GM12878 (cell line): ENCODE measurements at regions not wholly inside any gene's neighbourhood (a gene's known extent, or its start where the extent isn't known, plus 50 kb on each side); places are given as distances from the start of the nearest gene placed in this dataset.

ENCODE experiments used
- ATAC-seq: fragments of 200-7000 bp; cut with Tn5 transposase; 3 replicates; pipeline ENCODE4 v1.9.1; 2020; ENCODE audit warnings: mild to moderate bottlenecking, moderate library complexity
- BruUV-seq: library from RNA; stranded (reverse); fragments of 400-500 nt; replicated peaks from 2 replicates; lab custom pipeline; 2021; lab: Mats Ljungman, UMichigan
- CTCF ChIA-PET: fragments of 300-600 bp; sonication (Branson Sonifier 250); formaldehyde crosslinking; extraction: SDS; loops from one replicate; lab custom pipeline; 2021; ENCODE audit warnings: inconsistent platforms; lab: Yijun Ruan, JAX
- POLR2A ChIA-PET: fragments of 350-600 bp; formaldehyde crosslinking; extraction: SDS; loops from one replicate; lab custom pipeline; 2021; ENCODE audit warnings: inconsistent platforms; lab: Charles Lee
- RAD21 ChIA-PET: fragments of 300-600 bp; sonication (Branson Sonifier 250); formaldehyde crosslinking; loops from one replicate; lab custom pipeline; 2023; ENCODE audit warnings: antibody characterized with exemption; ENCODE audit not compliant: unreplicated experiment; lab: Charles Lee
- SMC1A ChIA-PET: fragments of 300-600 bp; sonication (Branson Sonifier 250); formaldehyde crosslinking; loops from one replicate; lab custom pipeline; 2023; ENCODE audit not compliant: unreplicated experiment, uncharacterized antibody; lab: Charles Lee
- DNase-seq: peaks from one replicate; pipeline ENCODE4 v3.0.0-alpha.2; 2011; ENCODE audit warnings: low read depth, low spot score
- FAIRE-seq: peaks from 3 replicates; lab custom pipeline; 2011; peaks lifted over from hg19 to GRCh38; lab: Jason Lieb, UNC
- H2AFZ ChIP-seq: 2 replicates; pipeline ENCODE4 v1.6.0; 2011; ENCODE audit warnings: low read depth, low read length, control low read depth; ENCODE audit not compliant: control insufficient read depth
- H3K27ac ChIP-seq: 2 replicates; pipeline ENCODE4 v1.5.1; 2011; ENCODE audit warnings: control low read depth; ENCODE audit not compliant: control insufficient read depth, insufficient read depth
- H3K27me3 ChIP-seq, 2 experiments: replicated peaks in 1 of 2; 2 replicates each; pipeline versions ENCODE4 v1.6.0 to v1.6.1; 2011; ENCODE audit warnings: low read length in 1 of 2; ENCODE audit not compliant: control insufficient read depth in 2 of 2, insufficient read depth in 2 of 2
- H3K36me3 ChIP-seq, 2 experiments: 2 replicates each; pipeline ENCODE4 v1.5.1; 2011; ENCODE audit warnings: low read length in 1 of 2; ENCODE audit not compliant: control insufficient read depth in 2 of 2, insufficient read depth in 2 of 2
- H3K4me1 ChIP-seq: 2 replicates; pipeline ENCODE4 v1.6.1; 2011; ENCODE audit warnings: mild to moderate bottlenecking, low read length, moderate library complexity, mixed read lengths; ENCODE audit not compliant: control insufficient read depth, insufficient read depth
- H3K4me2 ChIP-seq: 2 replicates; pipeline ENCODE4 v1.6.0; 2011; ENCODE audit warnings: control low read depth; ENCODE audit not compliant: control insufficient read depth, insufficient read depth
- H3K4me3 ChIP-seq: fragments of 200-600 bp; sonication (generic); 2 replicates; pipeline ENCODE4 v1.5.1; 2016
- H3K79me2 ChIP-seq: 2 replicates; pipeline ENCODE4 v1.6.0; 2011; ENCODE audit warnings: low read length; ENCODE audit not compliant: control insufficient read depth, insufficient read depth
- H3K9ac ChIP-seq: 2 replicates; pipeline ENCODE4 v1.8.0; 2011; ENCODE audit warnings: low read length, control low read depth, mixed read lengths; ENCODE audit not compliant: control insufficient read depth, insufficient read depth
- H3K9me3 ChIP-seq: replicated peaks from 3 replicates; pipeline ENCODE4 v1.5.1; 2011; ENCODE audit warnings: mild to moderate bottlenecking, low read length; ENCODE audit not compliant: control insufficient read depth, insufficient read depth
- H4K20me1 ChIP-seq: 2 replicates; pipeline ENCODE4 v1.6.0; 2011; ENCODE audit not compliant: control insufficient read depth, insufficient read depth
- BCL11A ChIP-seq: IDR thresholded peaks from 2 replicates; pipeline ENCODE4 v1.6.1; 2011; ENCODE audit warnings: low read depth, low read length
- BRCA1 ChIP-seq: IDR thresholded peaks from 2 replicates; pipeline ENCODE4 v1.6.1; 2011; ENCODE audit warnings: low read depth, low read length, improper control_type of control experiment
- CHD2 ChIP-seq: IDR thresholded peaks from 2 replicates; pipeline ENCODE4 v1.6.1; 2011; ENCODE audit warnings: low read depth, low read length, improper control_type of control experiment, borderline replicate concordance
- E2F8 ChIP-seq: fragments of 450-650 bp; IDR thresholded peaks from 2 replicates; pipeline ENCODE4 v1.6.1; 2018; ENCODE audit warnings: mild to moderate bottlenecking, low read depth, moderate library complexity; ENCODE audit not compliant: partially characterized antibody
- E4F1 ChIP-seq: fragments of 450-650 bp; IDR thresholded peaks from 2 replicates; pipeline ENCODE4 v1.6.1; 2018; ENCODE audit warnings: borderline replicate concordance, mild to moderate bottlenecking; ENCODE audit not compliant: partially characterized antibody
- HDAC6 ChIP-seq: fragments of 200-600 bp; sonication (generic); IDR thresholded peaks from one replicate; pipeline ENCODE4 v1.8.0; 2017; ENCODE audit warnings: antibody characterized with exemption; ENCODE audit not compliant: unreplicated experiment
- MEF2B ChIP-seq: fragments of 450-650 bp; IDR thresholded peaks from 2 replicates; pipeline ENCODE4 v1.6.1; 2018; ENCODE audit warnings: mild to moderate bottlenecking, moderate library complexity; ENCODE audit not compliant: partially characterized antibody, poor library complexity, severe bottlenecking
- MTA2 ChIP-seq: fragments of 450-650 bp; IDR thresholded peaks from 2 replicates; pipeline ENCODE4 v1.6.1; 2016; ENCODE audit warnings: low read depth, mild to moderate bottlenecking, moderate library complexity
- RAD51 ChIP-seq: fragments of 450-650 bp; IDR thresholded peaks from 2 replicates; pipeline ENCODE4 v1.6.1; 2016; ENCODE audit warnings: moderate library complexity, mild to moderate bottlenecking, inconsistent platforms
- RCOR1 ChIP-seq: conservative IDR thresholded peaks from 2 replicates; pipeline ENCODE4 v1.6.1; 2012; ENCODE audit warnings: low read depth, low read length, improper control_type of control experiment
- RELB ChIP-seq: fragments of 450-650 bp; IDR thresholded peaks from 2 replicates; pipeline ENCODE4 v1.6.1; 2017; ENCODE audit warnings: low read depth, mild to moderate bottlenecking, moderate library complexity
- SKIL ChIP-seq: fragments of 450-650 bp; IDR thresholded peaks from 2 replicates; pipeline ENCODE4 v1.6.1; 2017; ENCODE audit warnings: mild to moderate bottlenecking, low read depth, inconsistent platforms; ENCODE audit not compliant: poor library complexity, severe bottlenecking
- USF1 ChIP-seq: IDR thresholded peaks from 2 replicates; pipeline ENCODE4 v1.6.1; 2011; ENCODE audit warnings: borderline replicate concordance, low read depth, mild to moderate bottlenecking, moderate library complexity, mixed read lengths, low read length; ENCODE audit not compliant: insufficient read depth; ENCODE audit errors: extremely low read length
- WRNIP1 ChIP-seq: IDR thresholded peaks from 2 replicates; pipeline ENCODE4 v1.6.1; 2011; ENCODE audit warnings: low read depth, low read length, improper control_type of control experiment, borderline replicate concordance
- YY1 ChIP-seq: IDR thresholded peaks from 2 replicates; pipeline ENCODE4 v1.6.1; 2011; ENCODE audit warnings: low read depth, mild to moderate bottlenecking, low read length
- WGBS: methylation state at CpG from one replicate; pipeline ENCODE4 v1.1.6; 2016; ENCODE audit warnings: low lambda C conversion rate; ENCODE audit not compliant: insufficient replicate concordance, insufficient coverage; ENCODE audit errors: missing lambda C conversion rate; 5-methylcytosine and 5-hydroxymethylcytosine counted together
- in situ Hi-C: fragments of 300-500 bp; cut with MboI; formaldehyde crosslinking; loops from 9 replicates; pipeline ENCODE4 v1.14.3; 2018; ENCODE audit warnings: mixed read lengths
- intact Hi-C: fragments of 100-400 bp; cut with micrococcal nuclease; formaldehyde crosslinking; loops from one replicate; pipeline ENCODE4 v1.14.2; 2022; ENCODE audit not compliant: unreplicated experiment

- DNase-seq: no peak
- H3K4me1 ChIP-seq: no peaks in the 10 kb centered on the region
- no peak for ATAC-seq
- in situ Hi-C loops: no loop called here
- no peak overlapping the region for H3K4me2 ChIP-seq
- H2AFZ ChIP-seq: no peak overlapping the region
- BruUV-seq: no TSS peak
- H3K4me3 ChIP-seq: no peak overlapping the region
- WGBS: 37% methylated on average over 10 of the region's 10 CpGs
- no peak overlapping the region for H3K9ac ChIP-seq
- FAIRE-seq: no peak
- no peaks in the 10 kb centered on the region for H3K27me3 ChIP-seq
- H3K9me3 ChIP-seq: no peaks in the 10 kb centered on the region
- intact Hi-C loops: no loop called here
- no peaks in the 10 kb centered on the region for H4K20me1 ChIP-seq
- H3K79me2 ChIP-seq: no peaks in the 10 kb centered on the region
- H3K27ac ChIP-seq: no peak overlapping the region
- RAD21 ChIA-PET: no interaction called here
- SMC1A ChIA-PET: no interaction called here
- no peaks in the 10 kb centered on the region for H3K36me3 ChIP-seq
- CTCF ChIA-PET: no interaction called here
- POLR2A ChIA-PET: no interaction called here
- TF ChIP-seq RCOR1 (no peak), MEF2B (no peak), CHD2 (no peak), BRCA1 (no peak), E4F1 (no peak), WRNIP1 (no peak), BCL11A (no peak), HDAC6 (no peak), YY1 (no peak), MTA2 (no peak), E2F8 (no peak), RAD51 (no peak), RELB (no peak), USF1 (no peak), SKIL (no peak)
Measured at GRCh38 chr10:128550045-128550444, 423.8 kb upstream of the MKI67 start.
